ENCODE measurements at regions not wholly inside any gene's neighbourhood (a gene's known extent, or its start where the extent isn't known, plus 50 kb on each side); places are given as distances from the start of the nearest gene placed in this dataset.

- Mint-ChIP-seq H3K4me3 (ENCODE audit: unreplicated experiment) (no peak overlapping the region), H3K9me3 (ENCODE audit: unreplicated experiment) (peaks cover 44% of the 10 kb centered on the region), H3K36me3 (ENCODE audit: insufficient read depth, unreplicated experiment) (no peaks in the 10 kb centered on the region), H3K4me1 (ENCODE audit: insufficient read depth, unreplicated experiment) (no peaks in the 10 kb centered on the region), H3K27me3 (ENCODE audit: insufficient read depth, unreplicated experiment) (no peaks in the 10 kb centered on the region), H3K27ac (ENCODE audit: low read depth, unreplicated experiment) (no peak overlapping the region)
- DNase-seq (ENCODE audit: unreplicated experiment) = no peak
- BruUV-seq (replicated peaks) = no TSS peak
- POLR2A ChIA-PET = no interaction called here
- intact Hi-C loops (cut with micrococcal nuclease) = no loop called here
- no peak for TF ChIP-seq CTCF (IDR thresholded peaks at IDR 0.05; ENCODE audit: unreplicated experiment)
- CTCF ChIA-PET = no interaction called here
Observed at GRCh38 chr9:75824816-75825568, 65.5 kb upstream of the PCSK5 start.

- H3K27me3 Mint-ChIP-seq (ENCODE audit: insufficient read depth, unreplicated experiment) = no peaks in the 10 kb centered on the region
- no TSS peak for BruUV-seq (replicated peaks)
Observed at GRCh38 chr9:75826314-75826713, 64.2 kb upstream of the PCSK5 start.

GRCh38 chr9:75830303-75830702 lies 60.2 kb upstream of the PCSK5 start:
- intact Hi-C loops (cut with micrococcal nuclease) = no loop called here
- no peak for TF ChIP-seq CTCF (IDR thresholded peaks at IDR 0.05; ENCODE audit: unreplicated experiment)
- Mint-ChIP-seq H3K4me3 (ENCODE audit: unreplicated experiment) (no peak overlapping the region), H3K9me3 (ENCODE audit: unreplicated experiment) (peaks cover 38% of the 10 kb centered on the region), H3K27ac (ENCODE audit: low read depth, unreplicated experiment) (no peak overlapping the region), H3K4me1 (ENCODE audit: insufficient read depth, unreplicated experiment) (no peaks in the 10 kb centered on the region), H3K27me3 (ENCODE audit: insufficient read depth, unreplicated experiment) (no peaks in the 10 kb centered on the region), H3K36me3 (ENCODE audit: insufficient read depth, unreplicated experiment) (no peaks in the 10 kb centered on the region)
- CTCF ChIA-PET = no interaction called here
- no TSS peak for BruUV-seq (replicated peaks)
- POLR2A ChIA-PET = no interaction called here
- peak; percentile 5 for DNase-seq (ENCODE audit: unreplicated experiment)

More at GRCh38 chr9:75826314-75826713, 64.2 kb upstream of the PCSK5 start:
- intact Hi-C loops (cut with micrococcal nuclease) = no loop called here
- Mint-ChIP-seq H3K27ac (ENCODE audit: low read depth, unreplicated experiment) (no peak overlapping the region), H3K9me3 (ENCODE audit: unreplicated experiment) (peaks cover 45% of the 10 kb centered on the region), H3K4me1 (ENCODE audit: insufficient read depth, unreplicated experiment) (no peaks in the 10 kb centered on the region), H3K36me3 (ENCODE audit: insufficient read depth, unreplicated experiment) (no peaks in the 10 kb centered on the region), H3K4me3 (ENCODE audit: unreplicated experiment) (no peak overlapping the region)
- CTCF ChIA-PET = interaction anchor here (1.0 kb wide), 1 partner anchor 11 kb away, joined by 4 read pairs; no protein-coding TSS in a partner anchor
- POLR2A ChIA-PET = no interaction called here
- DNase-seq (ENCODE audit: unreplicated experiment) = peak; percentile 11
- no peak for TF ChIP-seq CTCF (IDR thresholded peaks at IDR 0.05; ENCODE audit: unreplicated experiment)

- H3K4me1 Mint-ChIP-seq (ENCODE audit: insufficient read depth, unreplicated experiment) = no peaks in the 10 kb centered on the region
- no peak overlapping the region for H3K4me3 Mint-ChIP-seq (ENCODE audit: unreplicated experiment)
- peaks cover 28% of the 10 kb centered on the region for H3K9me3 Mint-ChIP-seq (ENCODE audit: unreplicated experiment)
- no peaks in the 10 kb centered on the region for H3K36me3 Mint-ChIP-seq (ENCODE audit: insufficient read depth, unreplicated experiment)
- no peaks in the 10 kb centered on the region for H3K27me3 Mint-ChIP-seq (ENCODE audit: insufficient read depth, unreplicated experiment)
- TF ChIP-seq CTCF (IDR thresholded peaks at IDR 0.05; ENCODE audit: unreplicated experiment) = no peak
- no peak for DNase-seq (ENCODE audit: unreplicated experiment)
- intact Hi-C loops (cut with micrococcal nuclease) = no loop called here
- no TSS peak for BruUV-seq (replicated peaks)
- ChIA-PET CTCF (no interaction called here), POLR2A (no interaction called here)
- no peak overlapping the region for H3K27ac Mint-ChIP-seq (ENCODE audit: low read depth, unreplicated experiment)
Observed at GRCh38 chr9:75833778-75834177, 56.7 kb upstream of the PCSK5 start.

Measured in MCF 10A (cell line).